Sigmoid colon (tissue), 4 donors: ENCODE measurements at regions not wholly inside any gene's neighbourhood (a gene's known extent, or its start where the extent isn't known, plus 50 kb on each side); places are given as distances from the start of the nearest gene placed in this dataset.

Experiments
- EP300 ChIP-seq, 4 donors: sonication (generic); formaldehyde crosslinking; IDR thresholded peaks; one replicate each; pipeline ENCODE4 v1.6.1; 2017; ENCODE audit warnings: antibody characterized with exemption in 4 of 4
- POLR2AphosphoS5 ChIP-seq, 4 donors: sonication (generic); formaldehyde crosslinking; IDR thresholded peaks; one replicate each; pipeline ENCODE4 v1.6.1; 2017; ENCODE audit warnings: antibody characterized with exemption in 4 of 4
- TF ChIP-seq, protein P1 (sequence below), 4 experiments: fragments of 450-650 bp in 3 of 4; fragments of 200-600 bp in 1 of 4; IDR thresholded peaks; one replicate each; pipeline ENCODE4 v1.5.1; 2016 to 2019; ENCODE audit warnings: antibody characterized with exemption in 4 of 4, mild to moderate bottlenecking in 3 of 4, moderate library complexity in 2 of 4

DNA sequence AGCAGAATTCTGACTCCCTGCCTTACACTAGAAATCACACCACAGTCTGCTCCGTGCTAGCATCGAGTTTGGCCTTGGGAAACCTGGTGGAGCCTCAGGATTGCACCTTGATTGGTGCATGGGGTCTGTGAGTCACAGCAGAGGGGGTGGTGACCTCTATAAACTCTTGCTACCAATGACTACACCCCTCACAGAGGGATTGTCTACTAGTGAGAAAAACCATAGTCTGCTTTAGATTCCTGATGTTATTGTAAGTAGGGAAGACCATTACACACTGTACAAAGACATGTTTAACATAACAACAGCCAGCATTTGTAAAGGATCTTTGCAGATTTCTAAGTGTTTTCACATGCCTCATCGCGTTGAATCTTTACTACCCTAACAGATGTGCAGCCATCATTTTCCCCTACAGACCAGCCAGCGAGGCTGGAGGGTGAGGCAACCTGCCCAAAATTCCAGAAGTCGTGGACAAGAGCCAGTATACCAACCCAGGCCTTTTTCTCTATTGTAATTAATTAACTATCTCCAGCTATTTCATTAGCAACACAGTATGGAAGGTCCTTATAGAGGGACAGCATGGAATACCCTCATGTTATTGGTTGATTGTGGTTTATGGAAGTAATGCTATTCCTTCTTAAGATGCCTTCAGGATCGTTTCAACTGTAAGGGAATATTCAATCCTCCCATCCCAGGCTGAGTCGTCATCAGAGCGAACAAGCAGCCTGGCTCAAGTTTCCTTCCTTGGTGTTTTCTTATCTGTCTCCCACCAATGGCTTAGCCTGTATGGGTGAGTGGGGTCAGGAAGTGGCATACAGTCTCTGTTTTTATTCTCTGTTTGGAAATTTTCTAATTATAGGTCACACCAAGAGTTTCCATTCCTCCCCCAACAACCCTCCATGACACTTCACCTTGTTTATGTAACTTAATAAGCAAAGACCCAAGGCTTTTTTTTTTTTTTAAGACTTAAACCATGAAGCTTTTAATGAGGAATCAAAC is 55.9 kb upstream of the KDR start:
- TF ChIP-seq, protein P1, sequence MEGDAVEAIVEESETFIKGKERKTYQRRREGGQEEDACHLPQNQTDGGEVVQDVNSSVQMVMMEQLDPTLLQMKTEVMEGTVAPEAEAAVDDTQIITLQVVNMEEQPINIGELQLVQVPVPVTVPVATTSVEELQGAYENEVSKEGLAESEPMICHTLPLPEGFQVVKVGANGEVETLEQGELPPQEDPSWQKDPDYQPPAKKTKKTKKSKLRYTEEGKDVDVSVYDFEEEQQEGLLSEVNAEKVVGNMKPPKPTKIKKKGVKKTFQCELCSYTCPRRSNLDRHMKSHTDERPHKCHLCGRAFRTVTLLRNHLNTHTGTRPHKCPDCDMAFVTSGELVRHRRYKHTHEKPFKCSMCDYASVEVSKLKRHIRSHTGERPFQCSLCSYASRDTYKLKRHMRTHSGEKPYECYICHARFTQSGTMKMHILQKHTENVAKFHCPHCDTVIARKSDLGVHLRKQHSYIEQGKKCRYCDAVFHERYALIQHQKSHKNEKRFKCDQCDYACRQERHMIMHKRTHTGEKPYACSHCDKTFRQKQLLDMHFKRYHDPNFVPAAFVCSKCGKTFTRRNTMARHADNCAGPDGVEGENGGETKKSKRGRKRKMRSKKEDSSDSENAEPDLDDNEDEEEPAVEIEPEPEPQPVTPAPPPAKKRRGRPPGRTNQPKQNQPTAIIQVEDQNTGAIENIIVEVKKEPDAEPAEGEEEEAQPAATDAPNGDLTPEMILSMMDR (IDR thresholded peaks at IDR 0.05) = no peak
- TF ChIP-seq POLR2AphosphoS5 (IDR thresholded peaks at IDR 0.05) (no peak), EP300 (IDR thresholded peaks at IDR 0.05) (no peak)
